KMS-11 (cell line): ENCODE measurements at regions not wholly inside any gene's neighbourhood (a gene's known extent, or its start where the extent isn't known, plus 50 kb on each side); places are given as distances from the start of the nearest gene placed in this dataset.

Experiments used
- H2AFZ ChIP-seq: fragments of 200-600 bp; sonication (generic); 2 replicates; pipeline ENCODE4 v1.6.1; 2016; ENCODE audit warnings: antibody characterized with exemption, mixed run types, low read depth
- H3K27ac ChIP-seq: fragments of 200-600 bp; sonication (generic); 2 replicates; pipeline ENCODE4 v1.6.1; 2016; ENCODE audit warnings: mild to moderate bottlenecking, mixed run types
- H3K27me3 ChIP-seq: fragments of 200-600 bp; sonication (generic); 2 replicates; pipeline ENCODE4 v1.6.1; 2017; ENCODE audit warnings: mild to moderate bottlenecking, low read depth, mixed run types, moderate library complexity; ENCODE audit not compliant: insufficient read depth
- H3K36me3 ChIP-seq: fragments of 200-600 bp; sonication (generic); 2 replicates; pipeline ENCODE4 v1.6.1; 2017; ENCODE audit warnings: mild to moderate bottlenecking, mixed run types; ENCODE audit not compliant: insufficient read depth
- H3K4me1 ChIP-seq: fragments of 200-600 bp; sonication (generic); 2 replicates; pipeline ENCODE4 v1.6.1; 2016; ENCODE audit warnings: mild to moderate bottlenecking, low read depth, mixed run types; ENCODE audit not compliant: poor library complexity, severe bottlenecking
- H3K4me2 ChIP-seq: fragments of 200-600 bp; sonication (generic); 2 replicates; pipeline ENCODE4 v1.7.0; 2016; ENCODE audit warnings: mild to moderate bottlenecking, mixed run types
- H3K4me3 ChIP-seq: fragments of 200-600 bp; sonication (generic); IDR thresholded peaks from 2 replicates; pipeline ENCODE4 v1.6.1; 2017; ENCODE audit warnings: low read depth, low read length, mixed read lengths; ENCODE audit not compliant: insufficient read depth
- H3K79me2 ChIP-seq: fragments of 200-600 bp; sonication (generic); 2 replicates; pipeline ENCODE4 v1.6.1; 2016; ENCODE audit warnings: low read depth, mixed run types; ENCODE audit not compliant: insufficient read depth
- H3K9ac ChIP-seq: fragments of 200-600 bp; sonication (generic); 2 replicates; pipeline ENCODE4 v1.6.1; 2016; ENCODE audit warnings: mild to moderate bottlenecking, mixed run types
- H4K20me1 ChIP-seq: fragments of 200-600 bp; sonication (generic); 2 replicates; pipeline ENCODE4 v1.6.1; 2016; ENCODE audit warnings: mild to moderate bottlenecking, mixed run types; ENCODE audit not compliant: insufficient read depth
- TF ChIP-seq, protein P1 (sequence below): fragments of 200-600 bp; sonication (generic); conservative IDR thresholded peaks from 2 replicates; pipeline ENCODE4 v1.6.1; 2017; ENCODE audit warnings: low read depth, mild to moderate bottlenecking, antibody characterized with exemption, low read length, moderate library complexity, mixed read lengths

DNA sequence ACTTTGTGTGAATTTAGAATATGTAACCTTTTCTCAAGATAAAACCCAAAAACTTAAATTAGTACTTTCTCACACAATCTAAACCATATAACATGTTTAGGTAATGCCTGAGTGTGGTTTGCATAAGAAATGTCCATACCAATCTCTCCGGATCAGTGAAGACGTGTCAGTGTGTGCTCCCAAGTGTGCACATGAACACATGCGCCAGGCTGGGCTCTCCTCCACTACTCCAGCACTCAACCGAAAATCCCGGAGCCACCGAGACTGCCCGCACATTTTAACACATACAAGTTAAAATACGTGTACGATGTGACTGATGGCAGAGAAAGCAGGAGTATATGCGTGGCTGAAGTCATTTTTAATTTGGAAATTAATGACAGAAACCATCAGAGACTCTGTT is 658.4 kb downstream of the EFNA5 start:
- no peak overlapping the region for H3K9ac ChIP-seq
- no peaks in the 10 kb centered on the region for H4K20me1 ChIP-seq
- TF ChIP-seq, protein P1, sequence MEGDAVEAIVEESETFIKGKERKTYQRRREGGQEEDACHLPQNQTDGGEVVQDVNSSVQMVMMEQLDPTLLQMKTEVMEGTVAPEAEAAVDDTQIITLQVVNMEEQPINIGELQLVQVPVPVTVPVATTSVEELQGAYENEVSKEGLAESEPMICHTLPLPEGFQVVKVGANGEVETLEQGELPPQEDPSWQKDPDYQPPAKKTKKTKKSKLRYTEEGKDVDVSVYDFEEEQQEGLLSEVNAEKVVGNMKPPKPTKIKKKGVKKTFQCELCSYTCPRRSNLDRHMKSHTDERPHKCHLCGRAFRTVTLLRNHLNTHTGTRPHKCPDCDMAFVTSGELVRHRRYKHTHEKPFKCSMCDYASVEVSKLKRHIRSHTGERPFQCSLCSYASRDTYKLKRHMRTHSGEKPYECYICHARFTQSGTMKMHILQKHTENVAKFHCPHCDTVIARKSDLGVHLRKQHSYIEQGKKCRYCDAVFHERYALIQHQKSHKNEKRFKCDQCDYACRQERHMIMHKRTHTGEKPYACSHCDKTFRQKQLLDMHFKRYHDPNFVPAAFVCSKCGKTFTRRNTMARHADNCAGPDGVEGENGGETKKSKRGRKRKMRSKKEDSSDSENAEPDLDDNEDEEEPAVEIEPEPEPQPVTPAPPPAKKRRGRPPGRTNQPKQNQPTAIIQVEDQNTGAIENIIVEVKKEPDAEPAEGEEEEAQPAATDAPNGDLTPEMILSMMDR: no peak
- H3K4me3 ChIP-seq: no peak overlapping the region
- no peak overlapping the region for H2AFZ ChIP-seq
- H3K36me3 ChIP-seq: no peaks in the 10 kb centered on the region
- no peak overlapping the region for H3K4me2 ChIP-seq
- H3K4me1 ChIP-seq: no peaks in the 10 kb centered on the region
- H3K79me2 ChIP-seq: no peaks in the 10 kb centered on the region
- no peaks in the 10 kb centered on the region for H3K27me3 ChIP-seq
- no peak overlapping the region for H3K27ac ChIP-seq

DNA sequence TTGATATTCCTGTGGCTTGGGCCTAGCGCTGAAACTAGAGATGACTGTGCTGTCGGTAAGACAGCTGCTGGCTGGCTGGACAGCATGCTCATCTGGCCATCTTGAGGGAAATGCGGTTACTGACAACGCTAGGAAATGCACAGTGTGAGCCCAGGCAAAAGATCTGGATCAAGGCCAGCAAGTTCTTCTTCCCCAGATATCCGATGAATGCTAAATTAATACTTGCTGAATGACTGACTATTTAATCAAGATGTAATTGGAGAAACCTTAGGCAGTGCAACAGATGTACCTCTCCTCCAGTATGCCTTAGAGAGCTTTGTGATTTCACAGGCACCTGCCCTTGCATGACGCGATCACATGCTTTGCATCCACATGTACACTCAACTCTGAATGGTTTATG is 659.1 kb downstream of the EFNA5 start:
- Histone ChIP-seq H3K27me3 (no peaks in the 10 kb centered on the region), H3K36me3 (no peaks in the 10 kb centered on the region), H3K4me3 (no peak overlapping the region), H3K4me2 (no peak overlapping the region), H3K4me1 (no peaks in the 10 kb centered on the region), H4K20me1 (no peaks in the 10 kb centered on the region), H2AFZ (no peak overlapping the region), H3K79me2 (no peaks in the 10 kb centered on the region), H3K27ac (no peak overlapping the region), H3K9ac (no peak overlapping the region)
- TF ChIP-seq, protein P1: no peak

DNA sequence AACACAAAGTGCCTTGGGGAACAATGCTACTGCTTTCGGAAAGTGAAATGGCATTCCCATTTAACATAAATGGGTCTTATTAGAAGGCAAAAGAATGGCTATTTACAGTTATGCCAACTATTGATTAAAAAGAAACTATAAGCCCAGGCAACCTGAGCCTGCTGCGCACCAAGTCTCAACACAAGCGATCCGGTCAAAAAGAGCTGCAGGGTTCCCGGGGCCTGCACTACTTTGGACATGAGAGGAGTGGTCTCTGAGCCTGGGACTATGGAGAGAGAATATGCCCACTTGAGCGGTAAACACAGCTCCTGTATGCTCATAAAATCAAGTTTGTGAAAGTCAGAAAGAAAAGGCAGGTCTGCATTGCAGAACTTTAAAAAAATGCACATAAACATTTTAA is 660.7 kb downstream of the EFNA5 start:
- Histone ChIP-seq H3K27me3 (no peaks in the 10 kb centered on the region), H2AFZ (no peak overlapping the region), H4K20me1 (no peaks in the 10 kb centered on the region), H3K36me3 (no peaks in the 10 kb centered on the region), H3K79me2 (no peaks in the 10 kb centered on the region), H3K27ac (no peak overlapping the region), H3K4me2 (no peak overlapping the region), H3K4me1 (no peaks in the 10 kb centered on the region), H3K9ac (no peak overlapping the region), H3K4me3 (no peak overlapping the region)
- TF ChIP-seq, protein P1: no peak

DNA sequence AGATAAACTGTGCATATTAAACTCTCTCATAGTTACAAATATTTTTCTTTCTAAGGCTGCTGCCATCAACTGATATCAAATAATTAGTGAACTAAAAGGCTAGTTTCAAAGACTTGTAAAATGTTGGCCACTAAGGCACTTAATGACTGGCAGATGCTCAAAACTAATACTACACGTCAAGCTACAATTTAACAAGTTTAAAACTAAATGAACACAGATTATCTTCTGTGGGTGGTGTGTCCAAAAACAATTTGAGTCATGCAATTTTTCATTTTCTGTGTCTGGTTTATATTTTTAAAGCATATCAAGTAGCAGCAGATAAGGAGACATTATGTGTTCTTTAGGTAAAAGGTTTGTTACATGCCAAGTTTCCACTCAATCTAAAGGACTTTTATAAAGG is 665.1 kb downstream of the EFNA5 start:
- Histone ChIP-seq H3K4me1 (no peaks in the 10 kb centered on the region), H3K4me3 (no peak overlapping the region), H3K27ac (no peak overlapping the region), H3K9ac (no peak overlapping the region), H3K36me3 (no peaks in the 10 kb centered on the region), H4K20me1 (no peaks in the 10 kb centered on the region), H2AFZ (no peak overlapping the region), H3K27me3 (no peaks in the 10 kb centered on the region), H3K4me2 (no peak overlapping the region), H3K79me2 (no peaks in the 10 kb centered on the region)
- TF ChIP-seq, protein P1: no peak

DNA sequence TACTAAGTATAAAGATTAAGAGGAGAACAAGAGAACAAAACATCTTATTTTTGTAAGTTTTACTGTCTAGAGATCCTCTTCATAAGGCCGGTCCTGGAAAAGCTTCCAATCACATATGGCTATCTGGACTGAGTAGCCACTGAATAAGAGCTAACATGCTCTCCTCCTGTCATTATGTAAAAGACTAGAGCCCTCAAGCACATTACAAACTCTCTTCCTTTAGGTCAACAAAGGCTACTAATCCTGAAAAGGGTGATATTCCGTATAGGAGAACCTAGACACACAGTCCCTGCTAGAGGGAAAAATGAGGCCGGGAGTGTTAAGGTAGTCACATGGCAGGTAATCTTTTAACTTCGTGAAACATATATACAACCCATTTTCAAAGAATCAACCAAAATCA is 665.6 kb downstream of the EFNA5 start:
- H3K4me2 ChIP-seq: no peak overlapping the region
- H3K4me3 ChIP-seq: no peak overlapping the region
- H3K9ac ChIP-seq: no peak overlapping the region
- TF ChIP-seq, protein P1: no peak
- H2AFZ ChIP-seq: no peak overlapping the region
- no peaks in the 10 kb centered on the region for H3K79me2 ChIP-seq
- H3K27me3 ChIP-seq: no peaks in the 10 kb centered on the region
- H4K20me1 ChIP-seq: no peaks in the 10 kb centered on the region
- H3K4me1 ChIP-seq: no peaks in the 10 kb centered on the region
- H3K27ac ChIP-seq: no peak overlapping the region
- no peaks in the 10 kb centered on the region for H3K36me3 ChIP-seq
